NCI-H526 (cell line): ENCODE measurements at regions not wholly inside any gene's neighbourhood (a gene's known extent, or its start where the extent isn't known, plus 50 kb on each side); places are given as distances from the start of the nearest gene placed in this dataset.
"Not testable (repeated sequence)": the region's sequence is repeated elsewhere in the genome, so short reads cannot be mapped to it uniquely, and the experiment has no call there.

ENCODE experiments used
- DNase-seq, 2 experiments: peaks; one replicate each; lab custom pipeline; 2025; lab: John Stamatoyannopoulos, UW

GRCh38 chr9:115400796-115401195 lies 282.8 kb upstream of the TNC start:
- DNase-seq = no peak

- DNase-seq = no peak
Observed at GRCh38 chr9:115401756-115402327, 283.9 kb upstream of the TNC start.

- no peak for DNase-seq
Observed at GRCh38 chr9:115403753-115404152, 285.8 kb upstream of the TNC start.

- no peak for DNase-seq
Observed at GRCh38 chr9:115404311-115404710, 286.4 kb upstream of the TNC start.

- DNase-seq = no peak
Observed at GRCh38 chr9:115411516-115411915, 293.6 kb upstream of the TNC start.

GRCh38 chr9:115411993-115412452 lies 294.1 kb upstream of the TNC start:
- no peak for DNase-seq

- DNase-seq = no peak
Observed at GRCh38 chr9:115412656-115413055, 294.7 kb upstream of the TNC start.

GRCh38 chr9:115413304-115413703 lies 295.3 kb upstream of the TNC start:
- no peak for DNase-seq

- no peak for DNase-seq
Observed at GRCh38 chr9:115413766-115414382, 295.9 kb upstream of the TNC start.

- no peak for DNase-seq
Observed at GRCh38 chr9:115414561-115414960, 296.6 kb upstream of the TNC start.

GRCh38 chr9:115415450-115415849 lies 297.5 kb upstream of the TNC start:
- no peak for DNase-seq

GRCh38 chr9:115416299-115416698 lies 298.3 kb upstream of the TNC start:
- no peak for DNase-seq

GRCh38 chr9:115418181-115418580 lies 300.2 kb upstream of the TNC start:
- DNase-seq = not testable (repeated sequence)

- DNase-seq = no peak
Observed at GRCh38 chr9:115422932-115423440, 305.0 kb upstream of the TNC start.

GRCh38 chr9:115423646-115424045 lies 305.7 kb upstream of the TNC start:
- DNase-seq = no peak

- DNase-seq = no peak
Observed at GRCh38 chr9:115425601-115426000, 307.6 kb upstream of the TNC start.

GRCh38 chr9:115437418-115437817 lies 319.5 kb upstream of the TNC start:
- no peak for DNase-seq

- no peak for DNase-seq
Observed at GRCh38 chr9:115439641-115440040, 321.7 kb upstream of the TNC start.

GRCh38 chr9:115442054-115442453 lies 324.1 kb upstream of the TNC start:
- no peak for DNase-seq

GRCh38 chr9:115443890-115444289 lies 325.9 kb upstream of the TNC start:
- DNase-seq = no peak

GRCh38 chr9:115444959-115445358 lies 327.0 kb upstream of the TNC start:
- no peak for DNase-seq

GRCh38 chr9:115445655-115446054 lies 327.7 kb upstream of the TNC start:
- no peak for DNase-seq

GRCh38 chr9:115456515-115456914 lies 338.6 kb upstream of the TNC start:
- DNase-seq = no peak

- no peak for DNase-seq
Observed at GRCh38 chr9:115461280-115461679, 343.3 kb upstream of the TNC start.
